ENCODE measurements at regions not wholly inside any gene's neighbourhood (a gene's known extent, or its start where the extent isn't known, plus 50 kb on each side); places are given as distances from the start of the nearest gene placed in this dataset.

DNA sequence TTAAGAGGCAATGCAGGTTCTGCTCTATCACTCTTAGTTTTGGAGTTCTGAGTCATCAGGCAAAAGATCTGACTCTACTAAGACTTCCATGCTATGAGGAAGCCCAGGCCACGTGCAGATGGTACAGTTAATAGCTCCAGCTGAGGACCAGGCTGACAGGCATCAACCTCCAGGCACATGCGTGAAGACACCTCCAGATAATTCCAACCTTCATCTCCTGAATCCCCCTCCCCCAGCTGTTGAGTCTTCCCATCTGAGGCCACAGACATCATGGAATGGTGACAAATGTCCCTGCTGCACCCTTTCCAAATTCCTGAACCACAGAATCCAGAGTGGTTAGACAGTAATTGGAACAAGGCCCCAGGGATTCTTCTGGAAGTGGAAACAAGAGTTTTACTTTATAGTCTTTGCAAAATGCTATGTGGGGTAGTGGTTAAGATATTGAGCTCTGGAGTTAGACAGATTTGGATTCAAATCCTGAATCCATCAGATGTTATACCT lies 183.8 kb downstream of the KLF5 start:
- TF ChIP-seq, protein P1, sequence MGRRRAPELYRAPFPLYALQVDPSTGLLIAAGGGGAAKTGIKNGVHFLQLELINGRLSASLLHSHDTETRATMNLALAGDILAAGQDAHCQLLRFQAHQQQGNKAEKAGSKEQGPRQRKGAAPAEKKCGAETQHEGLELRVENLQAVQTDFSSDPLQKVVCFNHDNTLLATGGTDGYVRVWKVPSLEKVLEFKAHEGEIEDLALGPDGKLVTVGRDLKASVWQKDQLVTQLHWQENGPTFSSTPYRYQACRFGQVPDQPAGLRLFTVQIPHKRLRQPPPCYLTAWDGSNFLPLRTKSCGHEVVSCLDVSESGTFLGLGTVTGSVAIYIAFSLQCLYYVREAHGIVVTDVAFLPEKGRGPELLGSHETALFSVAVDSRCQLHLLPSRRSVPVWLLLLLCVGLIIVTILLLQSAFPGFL (CRISPR knock-in tag; IDR thresholded peaks at IDR 0.05; ENCODE audit: borderline replicate concordance): no peak
- TF ChIP-seq, protein P2, sequence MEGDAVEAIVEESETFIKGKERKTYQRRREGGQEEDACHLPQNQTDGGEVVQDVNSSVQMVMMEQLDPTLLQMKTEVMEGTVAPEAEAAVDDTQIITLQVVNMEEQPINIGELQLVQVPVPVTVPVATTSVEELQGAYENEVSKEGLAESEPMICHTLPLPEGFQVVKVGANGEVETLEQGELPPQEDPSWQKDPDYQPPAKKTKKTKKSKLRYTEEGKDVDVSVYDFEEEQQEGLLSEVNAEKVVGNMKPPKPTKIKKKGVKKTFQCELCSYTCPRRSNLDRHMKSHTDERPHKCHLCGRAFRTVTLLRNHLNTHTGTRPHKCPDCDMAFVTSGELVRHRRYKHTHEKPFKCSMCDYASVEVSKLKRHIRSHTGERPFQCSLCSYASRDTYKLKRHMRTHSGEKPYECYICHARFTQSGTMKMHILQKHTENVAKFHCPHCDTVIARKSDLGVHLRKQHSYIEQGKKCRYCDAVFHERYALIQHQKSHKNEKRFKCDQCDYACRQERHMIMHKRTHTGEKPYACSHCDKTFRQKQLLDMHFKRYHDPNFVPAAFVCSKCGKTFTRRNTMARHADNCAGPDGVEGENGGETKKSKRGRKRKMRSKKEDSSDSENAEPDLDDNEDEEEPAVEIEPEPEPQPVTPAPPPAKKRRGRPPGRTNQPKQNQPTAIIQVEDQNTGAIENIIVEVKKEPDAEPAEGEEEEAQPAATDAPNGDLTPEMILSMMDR (IDR thresholded peaks at IDR 0.05): no peak
- TF ChIP-seq, protein P3, sequence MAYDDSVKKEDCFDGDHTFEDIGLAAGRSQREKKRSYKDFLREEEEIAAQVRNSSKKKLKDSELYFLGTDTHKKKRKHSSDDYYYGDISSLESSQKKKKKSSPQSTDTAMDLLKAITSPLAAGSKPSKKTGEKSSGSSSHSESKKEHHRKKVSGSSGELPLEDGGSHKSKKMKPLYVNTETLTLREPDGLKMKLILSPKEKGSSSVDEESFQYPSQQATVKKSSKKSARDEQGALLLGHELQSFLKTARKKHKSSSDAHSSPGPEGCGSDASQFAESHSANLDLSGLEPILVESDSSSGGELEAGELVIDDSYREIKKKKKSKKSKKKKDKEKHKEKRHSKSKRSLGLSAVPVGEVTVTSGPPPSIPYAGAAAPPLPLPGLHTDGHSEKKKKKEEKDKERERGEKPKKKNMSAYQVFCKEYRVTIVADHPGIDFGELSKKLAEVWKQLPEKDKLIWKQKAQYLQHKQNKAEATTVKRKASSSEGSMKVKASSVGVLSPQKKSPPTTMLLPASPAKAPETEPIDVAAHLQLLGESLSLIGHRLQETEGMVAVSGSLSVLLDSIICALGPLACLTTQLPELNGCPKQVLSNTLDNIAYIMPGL (CRISPR knock-in tag; IDR thresholded peaks at IDR 0.05): no peak
- TF ChIP-seq ZNF671 (CRISPR knock-in tag; IDR thresholded peaks at IDR 0.05): no peak

Data from WTC11 (cell line).